ENCODE measurements at regions not wholly inside any gene's neighbourhood (a gene's known extent, or its start where the extent isn't known, plus 50 kb on each side); places are given as distances from the start of the nearest gene placed in this dataset.

GRCh38 chr2:4190548-4190947, 487.2 kb downstream of the DCDC2C start:
- no peak for TF ChIP-seq CTCF (conservative IDR thresholded peaks at IDR 0.05; ENCODE audit: low read length)
- no peak for TF ChIP-seq EZH2phosphoT487 (IDR thresholded peaks at IDR 0.05; ENCODE audit: borderline replicate concordance)
